GM23338 (cell line): ENCODE measurements at regions not wholly inside any gene's neighbourhood (a gene's known extent, or its start where the extent isn't known, plus 50 kb on each side); places are given as distances from the start of the nearest gene placed in this dataset.

ENCODE experiments used
- ATAC-seq: fragments of 200-7000 bp; cut with Tn5 transposase; 3 replicates; pipeline ENCODE4 v1.9.1; 2020
- DNase-seq: peaks from one replicate; pipeline ENCODE4 v3.0.0-alpha.2; 2015; ENCODE audit warnings: low spot score
- H2AFZ ChIP-seq: fragments of 200-600 bp; sonication (generic); 2 replicates; pipeline ENCODE4 v1.8.0; 2016; ENCODE audit warnings: antibody characterized with exemption, mild to moderate bottlenecking, moderate library complexity
- H3F3A ChIP-seq: fragments of 200-600 bp; sonication (generic); replicated peaks from 2 replicates; pipeline ENCODE4 v1.8.0; 2017; ENCODE audit warnings: antibody characterized with exemption, mixed run types, low read depth
- H3K27ac ChIP-seq: fragments of 200-600 bp; sonication (generic); 2 replicates; pipeline ENCODE4 v1.6.1; 2016; ENCODE audit warnings: low read depth
- H3K27me3 ChIP-seq: fragments of 200-600 bp; sonication (generic); 2 replicates; pipeline ENCODE4 v1.8.0; 2016; ENCODE audit warnings: mild to moderate bottlenecking, mixed run types, moderate library complexity; ENCODE audit not compliant: insufficient read depth
- H3K36me3 ChIP-seq: fragments of 200-600 bp; sonication (generic); 2 replicates; pipeline ENCODE4 v1.8.0; 2016; ENCODE audit warnings: mild to moderate bottlenecking; ENCODE audit not compliant: insufficient read depth
- H3K4me1 ChIP-seq: fragments of 200-600 bp; sonication (generic); 2 replicates; pipeline ENCODE4 v1.8.0; 2016; ENCODE audit warnings: mild to moderate bottlenecking, moderate library complexity; ENCODE audit not compliant: insufficient read depth
- H3K4me2 ChIP-seq: fragments of 200-600 bp; sonication (generic); 2 replicates; pipeline ENCODE4 v1.7.1; 2017; ENCODE audit warnings: mixed run types
- H3K4me3 ChIP-seq: fragments of 200-600 bp; sonication (generic); 2 replicates; pipeline ENCODE4 v1.6.1; 2016; ENCODE audit warnings: mixed run types
- H3K79me2 ChIP-seq: fragments of 200-600 bp; sonication (generic); replicated peaks from 2 replicates; pipeline ENCODE4 v1.8.0; 2017; ENCODE audit warnings: mild to moderate bottlenecking; ENCODE audit not compliant: insufficient read depth
- H3K9me2 ChIP-seq: fragments of 200-600 bp; sonication (generic); 2 replicates; pipeline ENCODE4 v1.8.0; 2017; ENCODE audit not compliant: insufficient read depth
- H4K20me1 ChIP-seq: fragments of 200-600 bp; sonication (generic); replicated peaks from 2 replicates; pipeline ENCODE4 v1.8.0; 2017; ENCODE audit warnings: mild to moderate bottlenecking; ENCODE audit not compliant: insufficient read depth
- H3K27ac Mint-ChIP-seq: 2 replicates; pipeline ENCODE4 v1.8.0; 2020; ENCODE audit warnings: inconsistent platforms, mild to moderate bottlenecking, moderate library complexity, mixed read lengths
- H3K27me3 Mint-ChIP-seq: 3 replicates; pipeline ENCODE4 v1.8.0; 2022; ENCODE audit warnings: low read depth, mild to moderate bottlenecking, moderate library complexity, mixed read lengths, inconsistent platforms; ENCODE audit not compliant: insufficient read depth, poor library complexity
- H3K36me3 Mint-ChIP-seq: 3 replicates; pipeline ENCODE4 v1.8.0; 2021; ENCODE audit warnings: low read depth, mild to moderate bottlenecking, inconsistent platforms, moderate library complexity, mixed read lengths
- H3K4me1 Mint-ChIP-seq: 3 replicates; pipeline ENCODE4 v1.8.0; 2020; ENCODE audit warnings: mild to moderate bottlenecking, inconsistent platforms, mixed read lengths
- H3K4me3 Mint-ChIP-seq: 3 replicates; pipeline ENCODE4 v1.8.0; 2021; ENCODE audit warnings: moderate library complexity, mild to moderate bottlenecking, inconsistent platforms, mixed read lengths
- H3K9me3 Mint-ChIP-seq: 3 replicates; pipeline ENCODE4 v1.8.0; 2020; ENCODE audit warnings: moderate library complexity, mild to moderate bottlenecking, inconsistent platforms, mixed read lengths
- CREB1 ChIP-seq: fragments of 250-450 bp; sonication (Bioruptor Pico); IDR thresholded peaks from 2 replicates; pipeline ENCODE4 v1.5.0; 2020; ENCODE audit warnings: low read depth, mild to moderate bottlenecking, moderate library complexity
- ETS1 ChIP-seq: IDR thresholded peaks from 2 replicates; pipeline ENCODE4 v1.6.1; 2016; ENCODE audit warnings: antibody characterized with exemption
- EZH2 ChIP-seq: fragments of 200-600 bp; sonication (generic); IDR thresholded peaks from one replicate; pipeline ENCODE4 v1.8.0; 2017; ENCODE audit warnings: antibody characterized with exemption, mild to moderate bottlenecking, low read depth; ENCODE audit not compliant: unreplicated experiment
- EZH2phosphoT487 ChIP-seq: fragments of 200-600 bp; sonication (generic); IDR thresholded peaks from one replicate; pipeline ENCODE4 v1.8.1; 2018; ENCODE audit warnings: antibody characterized with exemption; ENCODE audit not compliant: unreplicated experiment
- JUNB ChIP-seq: IDR thresholded peaks from one replicate; pipeline ENCODE4 v1.6.1; 2016; ENCODE audit warnings: antibody characterized with exemption; ENCODE audit not compliant: unreplicated experiment
- NANOG ChIP-seq: IDR thresholded peaks from 2 replicates; pipeline ENCODE4 v1.6.1; 2016; ENCODE audit warnings: antibody characterized with exemption, borderline replicate concordance
- POLR2AphosphoS5 ChIP-seq: IDR thresholded peaks from 2 replicates; pipeline ENCODE4 v1.6.1; 2016; ENCODE audit warnings: antibody characterized with exemption, low read depth
- REST ChIP-seq: IDR thresholded peaks from one replicate; pipeline ENCODE4 v1.6.1; 2018; ENCODE audit warnings: antibody characterized with exemption; ENCODE audit not compliant: unreplicated experiment
- STAT1 ChIP-seq: IDR thresholded peaks from one replicate; pipeline ENCODE4 v1.6.1; 2016; ENCODE audit warnings: antibody characterized with exemption; ENCODE audit not compliant: unreplicated experiment
- ZNF331 ChIP-seq: fragments of 250-450 bp; sonication (Bioruptor Pico); IDR thresholded peaks from 2 replicates; pipeline ENCODE4 v1.5.0; 2020; ENCODE audit warnings: low read depth, mild to moderate bottlenecking, moderate library complexity
- ZNF462 ChIP-seq: fragments of 250-450 bp; sonication (Bioruptor Pico); IDR thresholded peaks from 2 replicates; pipeline ENCODE4 v1.5.0; 2020; ENCODE audit warnings: mild to moderate bottlenecking, moderate library complexity

GRCh38 chr7:76123316-76123715 lies 75.4 kb downstream of the MDH2 start:
- Mint-ChIP-seq H3K4me1 (peaks cover 4% of the 10 kb centered on the region; the same call in 1 of the 3 replicates), H3K36me3 (no peaks in the 10 kb centered on the region), H3K27ac (no peak overlapping the region), H3K27me3 (peaks cover 4% of the 10 kb centered on the region), H3K9me3 (no peaks in the 10 kb centered on the region), H3K4me3 (no peak overlapping the region)
- Histone ChIP-seq H3K9me2 (no peaks in the 10 kb centered on the region), H3K79me2 (no peaks in the 10 kb centered on the region), H3K36me3 (no peaks in the 10 kb centered on the region), H3K27me3 (no peaks in the 10 kb centered on the region), H3K27ac (no peak overlapping the region), H4K20me1 (no peaks in the 10 kb centered on the region; the same call in 1 of the 2 replicates), H2AFZ (no peak overlapping the region), H3K4me3 (no peak overlapping the region), H3K4me2 (no peak overlapping the region), H3F3A (no peaks in the 10 kb centered on the region), H3K4me1 (no peaks in the 10 kb centered on the region)
- no peak for TF ChIP-seq EZH2phosphoT487
- no peak for TF ChIP-seq CREB1 (CRISPR knock-in tag)
- TF ChIP-seq EZH2, result no peak
- TF ChIP-seq ZNF331, result no peak
- TF ChIP-seq REST, result no peak
- TF ChIP-seq JUNB, result no peak
- TF ChIP-seq ETS1, result no peak
- TF ChIP-seq POLR2AphosphoS5, result no peak
- ATAC-seq, result no peak
- no peak for DNase-seq

GRCh38 chr7:76125560-76125959 lies 76.1 kb upstream of the SRRM3 start:
- Mint-ChIP-seq H3K27ac (no peak overlapping the region), H3K4me1 (peaks cover 4% of the 10 kb centered on the region; the same call in 1 of the 3 replicates), H3K27me3 (peaks cover 2% of the 10 kb centered on the region), H3K36me3 (no peaks in the 10 kb centered on the region), H3K9me3 (no peaks in the 10 kb centered on the region), H3K4me3 (no peak overlapping the region)
- no peak for TF ChIP-seq ETS1
- no peak for TF ChIP-seq NANOG
- TF ChIP-seq STAT1, result no peak
- no peak for TF ChIP-seq EZH2phosphoT487
- no peak for TF ChIP-seq ZNF462 (CRISPR knock-in tag)
- TF ChIP-seq JUNB, result no peak
- Histone ChIP-seq H3K79me2 (no peaks in the 10 kb centered on the region), H3K27me3 (no peaks in the 10 kb centered on the region), H3F3A (no peaks in the 10 kb centered on the region), H2AFZ (no peak overlapping the region), H3K4me3 (no peak overlapping the region), H3K4me1 (no peaks in the 10 kb centered on the region), H3K9me2 (no peaks in the 10 kb centered on the region), H3K27ac (no peak overlapping the region), H3K4me2 (no peak overlapping the region), H4K20me1 (no peaks in the 10 kb centered on the region; the same call in 1 of the 2 replicates), H3K36me3 (no peaks in the 10 kb centered on the region)
- no peak for DNase-seq
- no peak for ATAC-seq
